GM19239 (cell line): ENCODE measurements at regions not wholly inside any gene's neighbourhood (a gene's known extent, or its start where the extent isn't known, plus 50 kb on each side); places are given as distances from the start of the nearest gene placed in this dataset.
"Not testable (repeated sequence)": the region's sequence is repeated elsewhere in the genome, so short reads cannot be mapped to it uniquely, and the experiment has no call there.

Experiments
- DNase-seq: peaks from one replicate; pipeline ENCODE4 v3.0.0; 2011; ENCODE audit warnings: low spot score; ENCODE audit not compliant: insufficient read length
- FAIRE-seq: peaks from 2 replicates; lab custom pipeline; 2011; peaks lifted over from hg19 to GRCh38; lab: Jason Lieb, UNC

GRCh38 chr4:174084981-174085380 lies 198.5 kb downstream of the FBXO8 start:
- DNase-seq (no peak), FAIRE-seq (no peak)

- no peak for FAIRE-seq
- no peak for DNase-seq
Measured at GRCh38 chr4:174084542-174084941, 198.9 kb downstream of the FBXO8 start.

GRCh38 chr4:174080361-174080760 lies 203.1 kb downstream of the FBXO8 start:
- DNase-seq (no peak), FAIRE-seq (no peak)

GRCh38 chr4:174071595-174071994 lies 211.9 kb downstream of the FBXO8 start:
- DNase-seq (no peak), FAIRE-seq (no peak)

GRCh38 chr4:174069848-174070330 lies 213.6 kb downstream of the FBXO8 start:
- FAIRE-seq (no peak), DNase-seq (no peak)

GRCh38 chr4:174066611-174067205 lies 216.8 kb downstream of the FBXO8 start:
- no peak for DNase-seq
- no peak for FAIRE-seq

- FAIRE-seq: no peak
Measured at GRCh38 chr4:174062831-174063230, 220.6 kb downstream of the FBXO8 start.

GRCh38 chr4:174061026-174061425 lies 222.4 kb downstream of the FBXO8 start:
- FAIRE-seq: no peak
- no peak for DNase-seq

More at GRCh38 chr4:174062831-174063230, 220.6 kb downstream of the FBXO8 start:
- no peak for DNase-seq

- DNase-seq: no peak
Measured at GRCh38 chr4:174058846-174059245, 224.6 kb downstream of the FBXO8 start.

GRCh38 chr4:174056959-174057358 lies 226.5 kb downstream of the FBXO8 start:
- DNase-seq (no peak), FAIRE-seq (no peak)

More at GRCh38 chr4:174058846-174059245, 224.6 kb downstream of the FBXO8 start:
- no peak for FAIRE-seq

- FAIRE-seq: no peak
- no peak for DNase-seq
Measured at GRCh38 chr4:174055344-174055743, 228.1 kb downstream of the FBXO8 start.

GRCh38 chr4:174053895-174054294 lies 229.6 kb downstream of the FBXO8 start:
- FAIRE-seq: no peak
- no peak for DNase-seq

- FAIRE-seq (no peak), DNase-seq (no peak)
Measured at GRCh38 chr4:174047363-174047762, 236.1 kb downstream of the FBXO8 start.

- FAIRE-seq, DNase-seq: not testable (repeated sequence)
Measured at GRCh38 chr4:174045829-174046228, 237.6 kb downstream of the FBXO8 start.

GRCh38 chr4:174045381-174045780 lies 238.1 kb downstream of the FBXO8 start:
- FAIRE-seq (no peak), DNase-seq (no peak)

GRCh38 chr4:174041555-174042105 lies 241.8 kb downstream of the FBXO8 start:
- no peak for DNase-seq
- FAIRE-seq: no peak

GRCh38 chr4:174040287-174040686 lies 243.2 kb downstream of the FBXO8 start:
- FAIRE-seq (no peak), DNase-seq (no peak)

GRCh38 chr4:174038481-174038880 lies 245.0 kb downstream of the FBXO8 start:
- no peak for FAIRE-seq
- no peak for DNase-seq

GRCh38 chr4:174037631-174038030 lies 245.8 kb downstream of the FBXO8 start:
- FAIRE-seq: no peak

GRCh38 chr4:174037049-174037448 lies 246.4 kb downstream of the FBXO8 start:
- FAIRE-seq (no peak), DNase-seq (no peak)

More at GRCh38 chr4:174037631-174038030, 245.8 kb downstream of the FBXO8 start:
- no peak for DNase-seq

GRCh38 chr4:174036576-174036975 lies 246.9 kb downstream of the FBXO8 start:
- DNase-seq: no peak
- no peak for FAIRE-seq

GRCh38 chr4:174036111-174036510 lies 247.4 kb downstream of the FBXO8 start:
- DNase-seq: no peak

More at GRCh38 chr4:174036111-174036510, 247.4 kb downstream of the FBXO8 start:
- no peak for FAIRE-seq
